Testis (tissue), 2 donors: ENCODE measurements at regions not wholly inside any gene's neighbourhood (a gene's known extent, or its start where the extent isn't known, plus 50 kb on each side); places are given as distances from the start of the nearest gene placed in this dataset.

Experiments used
- DNase-seq: peaks from one replicate; pipeline ENCODE4 v3.0.0-alpha.2; 2019
- H3K27ac ChIP-seq, 2 donors: fragments of 200-600 bp; sonication (generic); one replicate each; pipeline ENCODE4 v1.5.1; 2019
- H3K27me3 ChIP-seq: fragments of 200-600 bp; sonication (generic); one replicate; pipeline ENCODE4 v1.5.1; 2019
- H3K36me3 ChIP-seq: fragments of 200-600 bp; sonication (generic); one replicate; pipeline ENCODE4 v1.5.1; 2017; ENCODE audit warnings: low read depth; ENCODE audit errors: missing control alignments
- H3K4me1 ChIP-seq: fragments of 200-600 bp; sonication (generic); one replicate; pipeline ENCODE4 v1.5.1; 2019
- H3K4me3 ChIP-seq, 2 donors: fragments of 200-600 bp; sonication (generic); one replicate each; pipeline ENCODE4 v1.5.1; 2017 to 2019
- H3K9me3 ChIP-seq: fragments of 200-600 bp; sonication (generic); one replicate; pipeline ENCODE4 v1.5.1; 2017
- CTCF ChIP-seq, 3 experiments: fragments of 450-650 bp in 2 of 3; fragments of 200-600 bp in 1 of 3; sonication (generic) in 1 of 3; IDR thresholded peaks; one replicate each; pipeline ENCODE4 v1.5.1; 2016 to 2019; ENCODE audit warnings: antibody characterized with exemption in 3 of 3, mild to moderate bottlenecking in 2 of 3, moderate library complexity in 1 of 3
- POLR2A ChIP-seq: fragments of 450-650 bp; IDR thresholded peaks from one replicate; pipeline ENCODE4 v1.6.1; 2017; ENCODE audit warnings: antibody characterized with exemption, mild to moderate bottlenecking, moderate library complexity
- WGBS, 2 donors: methylation state at CpG; one replicate each; pipeline ENCODE4 v1.1.5; 2018; 5-methylcytosine and 5-hydroxymethylcytosine counted together
- intact Hi-C: fragments of 100-400 bp; cut with DNase I; formaldehyde crosslinking; loops from one replicate; pipeline ENCODE4 v1.15.1; 2023; ENCODE audit warnings: low total_unique reads

DNA sequence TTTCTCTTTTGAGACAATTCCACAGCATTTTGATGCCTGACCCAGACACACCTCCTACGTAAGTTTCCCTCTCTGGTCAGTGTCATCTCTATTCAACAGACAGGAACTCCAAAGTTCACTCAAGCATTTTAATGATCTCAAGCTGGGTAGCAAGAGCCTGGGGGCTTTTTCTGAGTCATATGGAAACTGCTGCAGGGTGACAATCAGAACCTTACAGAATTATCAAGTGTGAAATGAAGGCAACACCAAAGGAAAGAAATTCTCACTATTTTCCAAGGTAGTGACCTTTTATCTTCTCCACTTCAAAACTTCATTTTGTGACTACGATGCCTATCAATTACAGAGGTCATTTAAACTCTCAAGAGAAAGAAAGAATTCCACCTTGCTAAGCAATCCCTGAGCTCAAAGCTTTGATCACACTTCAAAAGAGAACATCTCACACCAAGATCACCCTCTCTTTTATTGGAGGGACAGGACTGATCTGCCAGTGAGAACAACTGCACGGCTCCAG is 229.0 kb upstream of the ZC3H12C start:
- H3K9me3 ChIP-seq: no peaks in the 10 kb centered on the region
- intact Hi-C loops: no loop called here
- WGBS, 2 donors: 85 to 87% methylated on average over 3 of the region's 3 CpGs
- H3K27ac ChIP-seq: no peak overlapping the region
- DNase-seq: no peak
- H3K4me1 ChIP-seq: no peaks in the 10 kb centered on the region
- TF ChIP-seq CTCF (IDR thresholded peaks at IDR 0.05) (no peak), POLR2A (no peak)
- no peaks in the 10 kb centered on the region for H3K27me3 ChIP-seq
- no peak overlapping the region for H3K4me3 ChIP-seq
- no peaks in the 10 kb centered on the region for H3K36me3 ChIP-seq

- Histone ChIP-seq H3K9me3 (no peaks in the 10 kb centered on the region), H3K27ac (no peak overlapping the region), H3K36me3 (no peaks in the 10 kb centered on the region), H3K27me3 (no peaks in the 10 kb centered on the region), H3K4me3 (no peak overlapping the region), H3K4me1 (no peaks in the 10 kb centered on the region)
- intact Hi-C loops: no loop called here
- WGBS, 2 donors: 64 to 66% methylated on average over 2 of the region's 2 CpGs
- TF ChIP-seq CTCF (IDR thresholded peaks at IDR 0.05) (no peak), POLR2A (no peak)
- no peak for DNase-seq
Measured at GRCh38 chr11:109864834-109865547, 228.2 kb upstream of the ZC3H12C start.

DNA sequence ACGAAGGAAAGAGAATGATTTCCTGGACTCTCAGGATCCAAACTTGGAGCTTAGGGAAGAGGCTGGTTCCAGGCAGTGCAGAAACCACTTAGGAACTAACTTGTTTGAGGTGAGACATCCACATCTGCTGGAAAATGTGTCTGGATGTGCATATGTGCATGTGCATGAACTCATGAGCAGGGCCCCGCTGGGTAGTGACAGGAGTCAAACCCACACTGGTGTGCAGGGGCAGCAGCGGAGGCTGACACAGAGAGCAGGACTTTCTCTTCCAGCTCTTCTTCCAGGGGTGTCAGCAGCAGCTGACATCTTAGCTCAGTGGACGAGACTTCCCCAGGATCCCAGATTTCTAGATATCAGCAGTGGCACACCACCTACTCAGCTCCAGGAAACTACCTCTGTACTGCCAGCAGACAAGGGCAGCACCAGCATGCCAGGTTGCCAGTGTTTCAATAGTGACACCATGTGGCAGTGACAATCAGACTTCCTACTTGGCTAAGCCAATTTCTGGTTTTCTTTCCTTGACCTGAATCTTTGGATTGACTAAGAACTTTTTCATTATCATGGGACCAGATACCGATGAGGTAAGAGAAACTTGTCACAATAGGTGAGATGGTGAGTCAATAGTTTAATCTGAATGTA is 227.5 kb upstream of the ZC3H12C start:
- intact Hi-C loops: no loop called here
- peak; percentile 49 for DNase-seq

DNA sequence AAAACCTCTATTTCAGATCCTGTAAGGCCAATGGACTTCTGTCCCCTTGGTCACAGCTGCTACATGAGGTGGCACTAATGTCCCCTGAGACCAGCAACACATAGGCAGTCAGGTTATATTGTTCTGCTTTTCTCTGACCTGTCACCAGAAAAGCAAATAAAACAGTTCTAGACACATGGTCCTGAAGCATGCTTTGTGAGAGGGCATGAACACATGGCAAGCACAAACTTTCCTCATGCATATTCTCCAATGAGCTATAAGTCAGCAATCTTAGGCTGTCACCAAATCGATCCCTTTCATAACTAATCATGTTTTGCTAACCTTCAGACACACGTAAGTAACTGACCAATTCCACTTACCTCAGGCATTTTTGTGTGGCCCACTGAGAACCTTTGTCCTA is 225.4 kb upstream of the ZC3H12C start:
- intact Hi-C loops: no loop called here
- Histone ChIP-seq H3K27me3 (no peaks in the 10 kb centered on the region), H3K27ac (no peak overlapping the region), H3K9me3 (no peaks in the 10 kb centered on the region), H3K36me3 (no peaks in the 10 kb centered on the region), H3K4me3 (no peak overlapping the region), H3K4me1 (no peaks in the 10 kb centered on the region)
- no peak for TF ChIP-seq POLR2A
- no peak for TF ChIP-seq CTCF (IDR thresholded peaks at IDR 0.05)
- DNase-seq: no peak
- WGBS, 2 donors: 75 to 93% methylated on average over 2 of the region's 2 CpGs

More for the DNA sequence above, 227.5 kb upstream of the ZC3H12C start:
- Histone ChIP-seq H3K9me3 (no peaks in the 10 kb centered on the region), H3K4me3 (no peak overlapping the region), H3K27me3 (no peaks in the 10 kb centered on the region), H3K36me3 (no peaks in the 10 kb centered on the region), H3K27ac (no peak overlapping the region), H3K4me1 (no peaks in the 10 kb centered on the region)
- WGBS, 2 donors: 79 to 82% methylated on average over 5 of the region's 5 CpGs
- TF ChIP-seq POLR2A (no peak), CTCF (IDR thresholded peaks at IDR 0.05) (no peak)
